Panc1 (cell line): ENCODE measurements at regions not wholly inside any gene's neighbourhood (a gene's known extent, or its start where the extent isn't known, plus 50 kb on each side); places are given as distances from the start of the nearest gene placed in this dataset.

Source experiments
- ATAC-seq: fragments of 200-7000 bp; cut with Tn5 transposase; 2 replicates; pipeline ENCODE4 v1.9.1; 2020; ENCODE audit warnings: mild to moderate bottlenecking, moderate library complexity
- BruUV-seq: library from RNA; stranded (reverse); fragments of 400-500 nt; replicated peaks from 2 replicates; lab custom pipeline; 2021; lab: Mats Ljungman, UMichigan
- CTCF ChIA-PET: fragments of 300-600 bp; sonication (Branson Sonifier 250); formaldehyde crosslinking; loops from one replicate; lab custom pipeline; 2022; ENCODE audit warnings: antibody characterized with exemption; lab: Charles Lee
- POLR2A ChIA-PET: fragments of 300-600 bp; sonication (Branson Sonifier 250); formaldehyde crosslinking; loops from one replicate; lab custom pipeline; 2022; ENCODE audit warnings: antibody characterized with exemption; lab: Charles Lee
- DNase-seq: peaks from one replicate; pipeline ENCODE4 v3.0.0-alpha.2; 2010; ENCODE audit warnings: low read depth, low spot score
- H3K27ac ChIP-seq: 2 replicates; pipeline ENCODE4 v1.5.1; 2011; ENCODE audit warnings: mild to moderate bottlenecking, low read length, inconsistent platforms
- H3K27me3 ChIP-seq: fragments of 200-500 bp; sonication (Bioruptor generic); 2 replicates; pipeline ENCODE4 v1.6.0; 2014; ENCODE audit warnings: low read length, inconsistent platforms; ENCODE audit not compliant: control insufficient read depth, insufficient read depth
- H3K36me3 ChIP-seq: fragments of 200-500 bp; sonication (Bioruptor generic); 2 replicates; pipeline ENCODE4 v1.5.1; 2014; ENCODE audit warnings: inconsistent platforms, mild to moderate bottlenecking, low read length, moderate library complexity; ENCODE audit not compliant: control insufficient read depth, insufficient read depth
- H3K4me1 ChIP-seq: 2 replicates; pipeline ENCODE4 v1.5.1; 2011; ENCODE audit warnings: inconsistent platforms, mild to moderate bottlenecking, low read length, moderate library complexity; ENCODE audit not compliant: control insufficient read depth, insufficient read depth
- H3K4me3 ChIP-seq, 2 experiments: 2 replicates each; pipeline ENCODE4 v1.5.1; 2011 to 2012; ENCODE audit warnings: low read depth in 2 of 2, low read length in 2 of 2, mild to moderate bottlenecking in 2 of 2, inconsistent platforms in 1 of 2, moderate library complexity in 1 of 2
- H3K9me3 ChIP-seq: fragments of 200-500 bp; sonication (Bioruptor generic); 2 replicates; pipeline ENCODE4 v1.5.1; 2014; ENCODE audit warnings: low read depth, mild to moderate bottlenecking, inconsistent platforms, low read length, moderate library complexity; ENCODE audit not compliant: control insufficient read depth, insufficient read depth
- CTCF ChIP-seq: fragments of 450-650 bp; IDR thresholded peaks from 2 replicates; pipeline ENCODE4 v1.5.1; 2017; ENCODE audit warnings: mild to moderate bottlenecking
- POLR2AphosphoS5 ChIP-seq: IDR thresholded peaks from 2 replicates; pipeline ENCODE4 v1.6.1; 2012; ENCODE audit warnings: mild to moderate bottlenecking, low read depth, low read length, moderate library complexity
- REST ChIP-seq, 2 experiments: IDR thresholded peaks; 2 replicates each; pipeline ENCODE4 v1.6.1; 2011 to 2012; ENCODE audit warnings: low read depth in 2 of 2, control low read depth in 1 of 2, low read length in 1 of 2, mild to moderate bottlenecking in 1 of 2, moderate library complexity in 1 of 2; ENCODE audit not compliant: insufficient read depth in 1 of 2
- SIN3A ChIP-seq: IDR thresholded peaks from 2 replicates; pipeline ENCODE4 v1.6.1; 2012; ENCODE audit warnings: low read depth, mild to moderate bottlenecking, low read length, moderate library complexity, borderline replicate concordance; ENCODE audit not compliant: insufficient read depth
- TCF7L2 ChIP-seq: IDR thresholded peaks from 2 replicates; pipeline ENCODE4 v1.6.1; 2011; ENCODE audit warnings: mild to moderate bottlenecking, low read depth, low read length, inconsistent platforms
- in situ Hi-C: cut with HindIII; loops from 2 replicates; pipeline ENCODE4 v1.10.0; 2016; ENCODE audit warnings: low sequenced_read_pairs, low pct_unique_long_range_greater_than_20kb
- intact Hi-C: fragments of 100-400 bp; cut with micrococcal nuclease; formaldehyde crosslinking; loops from one replicate; pipeline ENCODE4 v1.10.0; 2022; ENCODE audit not compliant: unreplicated experiment

GRCh38 chr5:56429110-56429561 lies 196.0 kb upstream of the ANKRD55 start:
- in situ Hi-C loops (no loop called here), intact Hi-C loops (no loop called here)
- BruUV-seq: no TSS peak
- H3K36me3 ChIP-seq: no peaks in the 10 kb centered on the region
- H3K27me3 ChIP-seq: no peaks in the 10 kb centered on the region
- no peaks in the 10 kb centered on the region for H3K4me1 ChIP-seq
- no peaks in the 10 kb centered on the region for H3K9me3 ChIP-seq
- DNase-seq: no peak
- ChIA-PET POLR2A (no interaction called here), CTCF (interaction anchor here (0.7 kb wide), 1 partner anchor 666 kb away, joined by 3 read pairs; no protein-coding TSS in a partner anchor)
- H3K27ac ChIP-seq: no peak overlapping the region
- no peak for TF ChIP-seq REST (IDR thresholded peaks at IDR 0.05; ENCODE audit: insufficient read depth in 1 of 2, low read depth in 2 of 2, low read length in 1 of 2)
- TF ChIP-seq TCF7L2: no peak
- no peak overlapping the region for H3K4me3 ChIP-seq
- ATAC-seq: no peak

GRCh38 chr5:56426693-56427092 lies 193.6 kb upstream of the ANKRD55 start:
- no peak overlapping the region for H3K4me3 ChIP-seq
- BruUV-seq: no TSS peak
- ChIA-PET CTCF (no interaction called here), POLR2A (no interaction called here)
- no peaks in the 10 kb centered on the region for H3K4me1 ChIP-seq
- DNase-seq (no peak), ATAC-seq (no peak)
- no peaks in the 10 kb centered on the region for H3K36me3 ChIP-seq
- in situ Hi-C loops (no loop called here), intact Hi-C loops (no loop called here)
- H3K27me3 ChIP-seq: no peaks in the 10 kb centered on the region
- no peak overlapping the region for H3K27ac ChIP-seq
- no peak for TF ChIP-seq CTCF
- no peak for TF ChIP-seq POLR2AphosphoS5
- H3K9me3 ChIP-seq: no peaks in the 10 kb centered on the region

- no peak for ATAC-seq
- Histone ChIP-seq H3K27ac (no peak overlapping the region), H3K4me3 (no peak overlapping the region), H3K36me3 (no peaks in the 10 kb centered on the region), H3K27me3 (no peaks in the 10 kb centered on the region), H3K9me3 (peaks cover 16% of the 10 kb centered on the region), H3K4me1 (no peaks in the 10 kb centered on the region)
- POLR2A ChIA-PET: no interaction called here
- no peak for TF ChIP-seq REST (IDR thresholded peaks at IDR 0.05; ENCODE audit: insufficient read depth in 1 of 2, low read depth in 2 of 2, low read length in 1 of 2)
- TF ChIP-seq SIN3A: no peak
- no peak for TF ChIP-seq TCF7L2
- TF ChIP-seq POLR2AphosphoS5: no peak
- TF ChIP-seq CTCF: no peak
- CTCF ChIA-PET: no interaction called here
- intact Hi-C loops: no loop called here
- no TSS peak for BruUV-seq
- DNase-seq: no peak
- in situ Hi-C loops: no loop called here
Observed at GRCh38 chr5:56422076-56422762, 189.1 kb upstream of the ANKRD55 start.
